ENCODE measurements at regions not wholly inside any gene's neighbourhood (a gene's known extent, or its start where the extent isn't known, plus 50 kb on each side); places are given as distances from the start of the nearest gene placed in this dataset.

DNA sequence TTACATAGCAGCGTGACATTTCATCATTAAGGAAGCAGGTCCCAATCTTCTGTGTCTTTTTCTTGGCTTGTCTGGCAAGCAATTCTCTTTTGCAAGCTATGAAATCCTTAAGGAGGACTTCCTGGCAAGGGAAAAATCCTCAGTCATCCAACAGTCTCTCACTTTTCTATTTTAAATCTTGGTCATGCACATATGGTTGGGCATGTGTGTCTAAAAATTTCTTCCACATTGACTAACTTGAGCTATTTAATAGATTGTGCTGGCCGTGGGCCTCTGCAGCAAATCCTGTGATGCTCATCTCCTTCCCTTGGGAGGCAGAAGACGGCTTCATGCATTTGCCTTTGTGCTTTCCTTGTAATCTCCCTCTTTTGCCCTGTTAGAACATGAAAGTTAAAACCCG, 634.3 kb upstream of the FANCL start:
- no peak for DNase-seq

DNA sequence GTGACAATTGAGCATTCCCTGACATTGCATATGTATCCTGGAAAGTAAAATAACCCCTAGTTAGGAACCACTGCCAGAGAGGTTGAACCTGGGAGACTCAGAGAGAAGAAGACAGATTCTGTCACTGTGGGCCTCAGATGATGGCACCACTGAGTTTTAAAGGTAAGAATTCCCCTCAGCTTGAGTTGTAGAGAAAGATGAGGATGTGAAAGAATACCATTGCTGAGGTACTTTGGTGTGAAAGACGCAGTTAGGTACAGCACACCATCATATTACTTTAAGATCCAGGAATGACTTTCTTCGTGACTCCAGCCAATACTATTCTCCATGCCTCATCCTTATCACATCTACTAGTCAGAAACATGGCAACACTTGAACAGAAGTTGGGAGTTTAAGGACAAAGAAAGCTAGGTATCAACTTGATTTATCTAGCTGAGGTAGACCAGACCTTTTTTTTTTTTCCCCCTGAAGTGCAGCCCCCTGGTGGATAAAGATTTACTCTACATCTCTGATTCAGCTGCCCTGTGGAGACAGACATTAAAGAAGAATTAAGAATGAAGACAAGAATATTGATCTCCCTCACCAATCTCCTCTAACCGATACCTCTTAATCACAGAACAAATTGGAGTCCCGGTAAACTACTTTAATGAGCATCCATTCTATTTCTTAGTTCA, 630.5 kb upstream of the FANCL start:
- DNase-seq = no peak

DNA sequence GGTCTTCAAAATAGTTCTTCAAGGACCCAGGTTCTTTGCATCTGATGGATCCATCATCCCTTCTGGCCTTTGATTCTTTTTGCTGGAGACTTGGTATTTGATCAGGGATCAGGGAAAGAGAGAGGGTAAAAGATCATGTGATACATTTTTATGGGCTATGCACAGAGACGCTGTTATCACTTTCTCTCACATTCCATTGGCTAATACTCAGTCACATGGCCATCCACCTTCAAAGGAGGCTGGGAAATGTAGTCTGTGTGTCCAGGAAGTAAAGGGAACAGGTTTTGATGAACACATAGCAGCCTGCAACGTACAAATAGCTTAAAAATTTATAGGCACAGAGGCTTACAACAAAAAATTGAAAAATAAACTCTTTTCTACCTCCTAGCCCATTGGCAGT, 629.6 kb upstream of the FANCL start:
- DNase-seq = no peak

DNA sequence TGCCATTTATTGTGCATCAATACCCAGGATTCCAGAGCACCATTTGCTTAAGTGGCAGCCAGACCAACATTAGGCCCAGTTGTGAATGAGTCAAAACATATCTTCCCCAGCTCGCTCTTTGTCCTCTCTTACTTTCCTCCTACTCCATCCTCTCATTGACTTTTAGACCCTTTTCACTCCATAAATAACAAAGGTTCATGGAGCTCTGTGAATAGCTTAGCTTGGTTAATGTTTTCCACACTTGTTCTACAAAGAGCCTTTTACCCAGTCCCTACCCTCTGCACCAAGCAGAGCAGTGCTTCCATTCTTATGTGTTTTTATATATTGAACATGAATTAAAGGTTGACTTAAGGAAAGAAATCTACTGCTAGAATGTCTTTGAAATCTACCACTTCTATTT, 625.8 kb upstream of the FANCL start:
- no peak for DNase-seq

DNA sequence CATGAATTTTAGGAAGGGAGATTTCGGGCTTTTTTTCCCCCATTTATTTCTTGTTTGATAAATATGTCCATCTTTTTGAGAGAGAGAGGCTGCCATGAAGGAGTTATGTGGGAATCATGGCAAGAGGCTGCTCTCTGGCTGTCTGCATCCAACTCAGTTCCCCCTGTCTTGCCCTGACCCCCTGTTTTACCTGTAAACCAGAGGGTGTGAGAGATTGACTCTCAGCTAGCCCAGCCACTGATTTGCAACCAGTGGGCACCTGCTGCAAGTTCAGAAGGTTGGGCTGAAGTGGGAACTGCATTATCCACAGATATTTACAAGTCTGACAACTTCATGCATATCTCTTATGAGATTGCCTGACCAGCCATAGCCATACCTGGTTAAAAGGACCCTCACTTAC, 625.4 kb upstream of the FANCL start:
- DNase-seq = no peak

DNA sequence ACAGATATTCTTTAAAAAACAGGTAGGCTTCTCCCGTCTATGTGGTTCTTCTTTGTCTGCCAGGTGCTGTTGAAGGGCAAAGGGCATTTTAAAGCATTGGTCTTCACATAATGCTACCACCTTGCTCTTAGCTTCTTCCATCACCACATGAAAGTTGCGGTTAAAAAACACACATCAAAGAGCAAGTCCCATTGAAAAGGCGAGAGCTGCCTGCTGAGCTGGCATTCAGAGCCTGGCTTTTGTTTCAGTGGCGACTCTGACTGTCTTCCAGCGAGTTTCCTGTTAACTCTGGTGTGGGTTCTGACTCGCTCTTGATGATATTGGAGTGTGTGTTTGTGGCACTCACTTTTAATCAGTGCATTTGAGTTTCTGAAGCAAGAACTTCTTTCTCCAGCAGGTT, 624.9 kb upstream of the FANCL start:
- DNase-seq = no peak

DNA sequence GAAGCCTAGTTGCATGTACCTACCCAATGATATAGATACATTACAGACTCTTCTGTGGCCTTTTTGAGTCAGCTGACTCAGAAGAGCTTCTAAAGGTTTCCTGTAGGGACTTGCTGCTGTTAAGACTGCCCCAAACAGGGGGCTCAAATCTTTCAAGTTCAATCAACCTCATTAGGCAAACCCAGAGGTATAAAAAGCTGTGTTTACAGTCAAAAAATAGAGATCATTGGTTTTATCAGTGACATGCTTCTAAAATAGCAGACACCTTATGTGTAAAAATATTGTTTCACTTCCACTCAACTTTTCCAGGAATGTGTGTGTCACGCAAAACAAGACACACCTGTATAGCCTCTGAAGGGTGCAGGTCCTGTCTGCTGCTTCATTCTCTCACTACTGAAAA, 624.3 kb upstream of the FANCL start:
- no peak for DNase-seq

DNA sequence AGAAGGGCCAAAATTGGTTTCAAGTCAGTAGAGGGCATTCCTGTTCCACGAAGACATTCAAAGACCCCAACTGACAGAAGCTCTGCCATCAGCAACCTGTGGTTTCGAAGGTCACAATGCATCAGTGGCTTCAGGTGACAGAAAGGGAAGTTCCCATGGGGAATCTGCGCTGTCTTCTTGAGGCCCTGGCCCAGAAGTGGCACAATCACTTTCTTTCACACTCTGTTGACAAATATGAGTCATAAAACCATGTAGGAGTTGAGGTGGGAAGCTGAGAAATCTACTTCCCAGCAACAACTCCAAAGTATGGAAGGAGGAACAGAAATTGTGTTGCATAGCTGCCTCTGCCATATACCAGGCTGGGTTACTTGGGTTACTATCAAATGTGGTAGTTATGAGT, 621.1 kb upstream of the FANCL start:
- DNase-seq = no peak

DNA sequence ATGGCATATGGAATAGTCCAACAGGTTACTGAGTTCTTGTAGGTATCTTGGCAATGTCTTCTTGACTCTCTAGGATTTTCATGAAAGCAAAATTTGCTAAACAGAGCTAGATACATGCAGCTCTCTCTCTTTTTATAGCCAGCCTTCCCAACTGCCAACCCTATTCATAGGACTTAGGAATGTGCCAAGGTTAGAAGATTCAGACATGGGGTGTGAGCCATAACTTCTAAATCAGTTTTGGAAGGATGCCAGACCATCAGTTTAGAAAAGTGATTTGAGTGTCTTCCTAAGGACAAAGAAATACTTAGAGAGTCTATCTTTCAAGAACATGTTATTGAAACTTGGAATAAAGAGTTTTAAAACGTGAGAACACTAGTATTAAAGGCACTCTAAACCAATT, 619.5 kb upstream of the FANCL start:
- DNase-seq = no peak

DNA sequence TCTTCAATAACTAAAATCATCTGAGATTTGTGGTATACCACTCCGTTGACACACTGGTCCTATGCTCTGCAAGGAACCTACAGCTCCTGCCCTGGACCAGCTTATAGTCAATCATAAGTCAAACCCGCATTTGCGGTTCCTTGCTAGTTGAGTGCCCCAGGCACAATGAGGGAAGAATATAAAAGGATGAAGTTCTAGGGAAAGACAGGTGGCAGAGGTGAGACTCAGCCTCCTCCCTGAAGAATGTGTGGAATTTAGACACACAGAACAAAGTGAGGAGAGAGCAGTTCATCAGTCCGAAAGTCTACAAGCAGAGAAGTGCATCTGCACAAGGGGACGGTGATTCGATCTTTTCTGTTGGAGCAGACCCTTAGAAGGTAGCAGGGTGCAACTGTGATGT, 615.0 kb upstream of the FANCL start:
- no peak for DNase-seq

DNA sequence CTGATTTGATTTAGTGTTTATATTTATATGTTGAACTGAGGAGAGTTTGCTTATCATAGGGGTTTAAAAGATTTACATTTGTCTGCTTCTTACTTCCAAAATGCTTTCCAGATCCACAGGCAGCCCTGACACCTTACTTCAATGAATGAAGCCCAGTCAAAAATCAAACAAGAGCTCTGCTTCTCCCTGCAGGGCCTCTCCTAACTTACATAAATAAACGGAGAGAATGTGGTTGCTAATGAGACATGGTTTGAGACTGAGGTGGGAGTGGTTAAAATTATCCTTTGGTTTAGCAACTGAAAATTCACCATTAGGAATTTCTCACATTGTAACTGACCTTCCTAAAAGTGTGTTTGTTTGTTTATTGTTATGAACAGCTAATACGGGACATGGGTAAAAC, 612.3 kb upstream of the FANCL start:
- DNase-seq = no peak

DNA sequence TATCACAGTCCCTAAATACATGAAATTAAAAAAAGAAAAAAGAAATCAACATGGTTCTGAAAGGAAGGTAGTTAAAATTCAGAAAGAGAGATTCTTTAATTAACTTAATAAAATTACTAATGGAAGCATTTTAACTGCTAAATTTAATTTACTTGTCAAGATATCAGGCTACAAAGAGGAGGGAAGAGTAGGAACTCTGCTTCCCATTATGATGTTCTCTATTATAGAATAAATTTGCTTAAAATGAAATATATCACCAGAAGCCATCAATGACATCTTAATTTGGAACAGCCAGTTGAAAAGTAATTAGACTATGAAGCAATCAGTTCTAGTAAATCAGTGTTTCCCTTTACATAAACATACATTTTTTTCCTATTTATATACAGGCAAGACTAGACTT, 611.8 kb upstream of the FANCL start:
- DNase-seq = no peak

DNA sequence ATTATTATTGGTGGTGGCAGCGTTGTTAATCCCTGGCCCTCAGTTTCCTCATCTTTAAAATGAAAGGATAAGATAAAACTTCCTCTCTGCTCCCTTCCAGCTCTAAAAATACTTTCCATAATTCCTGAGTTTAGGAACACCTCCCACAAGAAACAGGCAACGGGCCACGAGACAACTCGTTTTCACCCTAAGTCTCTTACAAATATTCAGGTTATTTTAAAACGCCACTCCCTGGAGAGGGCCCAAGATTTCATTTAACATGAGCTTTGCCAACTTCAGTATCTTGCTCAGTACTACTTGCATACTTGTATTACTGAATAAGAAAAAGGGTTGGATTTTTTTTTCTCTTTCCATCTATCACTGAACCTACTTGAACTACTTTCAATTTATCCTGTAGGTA, 611.1 kb upstream of the FANCL start:
- DNase-seq = no peak

DNA sequence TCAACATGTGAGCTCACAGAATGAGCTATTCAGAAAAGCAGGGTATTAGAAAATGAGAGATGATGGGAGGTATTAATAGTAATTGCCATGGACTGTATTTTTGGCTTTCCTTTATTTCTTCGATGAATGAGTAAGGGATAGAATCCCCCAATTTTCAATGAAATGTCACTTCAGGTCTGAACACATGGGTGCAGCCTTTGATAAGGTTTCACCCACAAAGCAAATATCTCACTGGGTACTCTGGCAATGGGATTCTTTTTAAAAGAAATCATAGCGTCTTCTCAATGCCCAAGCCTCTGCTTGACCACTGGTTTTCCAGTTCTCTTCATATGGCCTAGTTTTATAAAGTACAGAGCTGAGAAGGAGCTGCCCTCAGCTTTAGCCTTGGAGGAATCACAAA, 610.5 kb upstream of the FANCL start:
- no peak for DNase-seq

DNA sequence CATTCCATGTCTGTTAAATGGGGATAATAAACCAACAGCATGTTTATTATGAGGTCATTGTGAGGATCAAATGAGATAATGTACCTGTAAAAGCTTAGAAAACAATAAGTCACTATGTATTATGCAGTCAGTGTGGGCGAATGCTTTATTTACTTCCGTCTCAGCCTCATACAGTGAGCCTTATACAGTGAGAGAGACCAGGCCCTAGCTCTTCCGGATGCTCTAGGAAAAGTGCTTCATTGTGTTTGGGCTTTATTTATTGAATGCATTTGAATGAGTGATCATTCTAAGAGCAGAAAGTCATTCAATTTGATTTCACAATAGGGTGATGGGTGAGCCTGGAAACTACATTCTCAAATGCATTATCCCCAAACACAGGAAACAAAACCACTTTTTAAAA, 603.9 kb upstream of the FANCL start:
- no peak for DNase-seq

DNA sequence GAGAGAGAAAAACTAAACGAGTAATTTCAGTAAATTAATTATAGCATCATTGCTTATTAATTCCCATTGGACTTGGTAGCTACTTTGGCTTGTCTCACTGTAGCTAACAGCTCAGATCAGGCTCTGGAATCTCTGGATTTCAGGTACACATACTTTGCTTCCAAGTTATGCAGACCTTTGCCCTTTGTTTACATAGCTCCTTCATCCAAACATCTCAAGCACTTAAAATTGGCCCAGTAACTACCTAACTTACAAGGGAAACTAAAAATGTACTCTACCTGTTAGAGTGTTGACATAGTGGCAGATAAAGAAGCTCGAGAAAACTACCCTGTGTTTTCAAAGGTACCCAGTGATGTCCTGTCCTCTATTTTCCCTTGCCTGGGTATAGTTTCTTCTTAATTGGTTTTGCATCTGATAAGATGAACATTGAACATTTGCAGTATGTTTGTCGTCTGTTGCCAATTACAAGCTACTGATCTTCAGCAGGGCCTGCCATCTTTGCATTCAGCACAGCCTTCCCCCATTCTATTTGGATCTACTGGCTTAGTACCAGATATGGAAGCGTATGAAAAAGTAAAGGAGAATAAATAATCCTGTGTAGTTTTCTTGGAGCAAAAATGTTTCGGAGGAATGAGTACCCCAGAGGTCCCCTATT, 601.5 kb upstream of the FANCL start:
- no peak for DNase-seq

DNA sequence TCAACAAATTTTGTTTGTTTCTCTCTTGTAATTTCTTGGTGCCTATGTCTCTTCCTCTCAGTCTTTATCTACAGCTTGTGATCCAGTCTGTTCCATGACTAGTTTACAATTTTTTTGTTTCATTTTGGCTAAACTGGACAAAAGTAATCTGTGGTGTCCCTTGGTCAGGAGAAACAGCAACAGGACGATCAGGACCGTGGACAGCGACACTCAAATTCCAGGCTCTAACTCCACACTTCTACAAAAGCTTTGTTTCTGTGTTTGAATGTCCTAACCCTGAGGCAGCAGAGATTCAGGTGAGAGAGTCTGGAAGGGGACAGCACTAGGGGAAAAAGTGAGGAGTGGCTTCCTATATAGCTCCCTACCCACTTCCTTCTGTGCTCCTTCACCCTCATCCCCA, 593.3 kb upstream of the FANCL start:
- DNase-seq = peak in 1 of 2 experiments; percentile 1

DNA sequence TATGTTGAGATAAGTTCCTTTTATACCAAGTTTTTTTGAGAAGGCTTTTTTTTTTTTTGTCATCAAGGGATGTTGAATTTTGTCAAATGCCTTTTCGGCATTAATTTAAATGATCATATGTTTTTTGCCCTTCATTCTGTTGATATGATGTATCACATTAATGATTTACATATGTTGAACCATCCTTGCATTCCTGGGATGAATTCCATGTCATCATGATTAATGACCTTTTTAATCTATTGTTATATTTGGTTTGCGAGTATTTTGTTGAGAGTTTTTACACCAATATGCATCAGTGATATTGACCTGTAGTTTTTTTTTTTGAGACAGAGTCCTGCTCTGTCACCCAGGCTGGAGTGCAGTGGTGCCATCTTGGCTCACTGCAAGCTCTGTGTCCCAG, 585.7 kb upstream of the FANCL start:
- no peak for DNase-seq

DNA sequence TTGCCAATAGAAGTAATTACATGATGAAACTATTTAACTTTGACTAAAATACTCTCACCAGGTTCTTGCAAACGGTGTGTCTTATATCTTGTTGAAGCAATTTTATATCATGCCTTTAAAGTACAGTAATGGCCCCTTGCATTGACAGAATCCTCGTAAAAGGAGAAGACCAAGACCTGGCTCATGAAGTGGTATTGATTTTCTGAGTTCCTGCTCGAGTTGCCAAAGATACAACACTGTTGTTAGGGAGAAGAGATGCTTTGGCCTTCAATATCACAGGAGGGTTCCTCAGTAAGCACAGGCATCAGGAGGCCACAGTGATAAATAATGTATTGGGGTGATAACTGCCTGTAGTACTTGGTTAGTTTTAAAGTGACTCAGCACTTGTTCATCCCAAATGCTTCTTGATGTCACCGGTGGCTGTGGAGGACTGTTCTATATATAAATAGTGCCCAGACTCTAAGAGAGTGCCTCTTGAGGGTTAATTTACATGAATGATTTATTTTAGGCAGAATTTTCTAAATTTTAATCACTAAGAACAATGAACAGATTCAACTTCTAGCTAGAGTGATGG, 571.7 kb upstream of the FANCL start:
- no peak for DNase-seq

DNA sequence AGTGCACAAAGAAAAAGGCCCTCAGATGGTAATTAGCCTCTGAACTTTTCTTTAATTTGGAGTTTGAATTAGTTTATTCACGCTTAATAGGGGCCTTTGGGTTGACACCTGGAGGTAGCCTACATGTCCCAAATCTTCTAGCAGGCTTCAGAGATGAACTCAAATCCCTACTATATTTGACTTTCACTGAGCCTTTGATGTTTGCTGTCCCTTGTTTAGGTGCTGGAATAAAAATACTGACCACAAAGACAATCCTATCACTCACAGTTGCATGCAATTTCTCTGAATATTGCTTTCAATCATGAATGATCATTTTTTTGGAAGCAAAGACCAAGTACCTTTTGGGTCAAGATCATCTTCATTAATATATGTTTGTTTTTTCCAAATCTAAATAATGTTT, 564.0 kb upstream of the FANCL start:
- no peak for DNase-seq

DNA sequence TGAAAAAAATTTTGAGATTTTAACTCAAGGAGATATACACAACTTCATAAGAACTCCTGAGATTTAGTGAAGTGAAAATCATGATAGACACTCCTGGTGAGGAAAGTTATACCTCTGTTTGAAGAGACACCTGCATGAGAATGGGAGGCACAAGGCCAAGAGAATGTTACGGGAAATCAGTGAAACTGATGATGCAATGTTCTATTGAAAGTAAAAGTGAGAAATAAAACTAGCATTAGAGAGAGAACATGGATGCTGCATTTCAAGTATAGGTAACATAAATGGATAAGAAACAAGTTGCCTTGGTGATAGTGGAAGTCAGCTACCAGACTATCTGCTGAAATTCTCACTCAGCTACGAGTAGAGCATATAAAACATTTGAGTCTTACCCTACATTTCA, 562.1 kb upstream of the FANCL start:
- no peak for DNase-seq

DNA sequence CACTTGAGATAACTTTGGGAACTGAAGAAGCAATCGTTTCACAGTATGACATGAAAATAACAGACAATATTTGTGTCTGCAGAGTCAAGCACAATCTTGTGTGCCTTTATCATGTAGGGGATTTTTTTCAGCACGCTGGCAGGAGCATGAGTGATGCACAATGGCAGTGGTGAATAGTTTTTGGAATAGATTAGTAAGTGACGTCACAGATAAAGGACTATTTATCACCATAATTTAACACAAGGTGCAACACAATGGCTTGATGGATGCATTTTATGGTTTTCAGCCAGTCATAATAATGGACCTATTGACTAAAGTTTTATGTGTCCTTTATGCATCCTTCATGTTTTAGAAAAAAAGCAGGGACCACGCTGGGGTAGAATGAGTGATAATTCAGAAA, 559.8 kb upstream of the FANCL start:
- DNase-seq = no peak

DNA sequence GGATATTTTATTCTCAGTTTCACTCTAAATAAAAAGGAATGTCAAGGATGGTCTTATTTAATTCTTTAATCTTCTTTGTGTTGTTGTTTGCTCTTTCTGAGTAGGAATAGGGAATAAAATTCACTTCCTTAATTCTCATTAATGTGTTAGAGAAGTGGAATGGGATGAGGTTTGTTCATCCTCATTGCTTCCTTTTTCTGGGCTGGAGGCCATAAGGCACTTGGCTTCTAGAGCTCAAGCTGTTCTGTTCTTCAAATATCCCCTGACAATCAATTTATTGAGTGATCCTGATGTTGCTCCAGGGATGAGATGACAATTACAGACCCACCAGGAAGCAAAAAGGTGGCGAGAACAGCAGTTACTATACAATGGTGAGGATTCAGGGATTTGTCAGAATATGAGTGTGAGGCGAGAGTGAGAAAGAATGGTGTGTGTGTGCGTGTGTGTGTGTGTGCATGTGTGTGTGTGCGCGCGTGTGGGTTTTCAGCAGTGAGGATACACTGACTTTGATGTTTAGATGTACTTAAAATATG, 557.6 kb upstream of the FANCL start:
- DNase-seq = no peak

DNA sequence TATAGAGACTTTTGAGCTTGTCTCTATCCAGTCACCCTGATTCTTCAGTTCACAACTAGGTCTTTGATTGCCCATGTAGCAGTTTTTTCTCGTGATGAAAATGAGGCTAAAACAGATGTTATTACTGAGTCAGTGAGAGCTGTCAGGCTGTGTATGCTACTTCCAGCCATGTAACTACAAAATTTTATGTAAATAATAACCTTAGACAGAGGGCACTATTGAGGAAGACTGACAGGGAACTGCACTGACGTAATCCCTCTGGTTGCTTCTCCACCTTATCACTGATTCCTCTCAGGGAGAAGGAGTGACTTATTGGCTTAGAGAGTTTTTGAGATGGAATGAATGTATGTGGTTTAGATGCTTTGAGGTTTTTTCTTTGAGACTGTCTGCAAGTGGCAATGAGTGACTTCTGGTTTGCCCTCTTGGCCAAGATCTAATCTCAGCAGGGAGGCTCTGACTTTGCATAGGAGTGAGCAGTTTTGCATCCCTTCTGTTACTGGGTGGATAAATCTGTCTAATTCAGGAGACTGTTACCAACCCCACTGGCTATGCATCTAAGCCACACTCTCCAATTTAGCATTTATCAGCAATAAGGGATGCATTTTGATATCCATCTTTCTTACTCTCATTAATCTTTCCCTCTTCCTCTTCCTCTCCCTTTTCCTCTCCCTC, 555.2 kb upstream of the FANCL start:
- DNase-seq = no peak
